ENCODE measurements at regions not wholly inside any gene's neighbourhood (a gene's known extent, or its start where the extent isn't known, plus 50 kb on each side); places are given as distances from the start of the nearest gene placed in this dataset.

DNA sequence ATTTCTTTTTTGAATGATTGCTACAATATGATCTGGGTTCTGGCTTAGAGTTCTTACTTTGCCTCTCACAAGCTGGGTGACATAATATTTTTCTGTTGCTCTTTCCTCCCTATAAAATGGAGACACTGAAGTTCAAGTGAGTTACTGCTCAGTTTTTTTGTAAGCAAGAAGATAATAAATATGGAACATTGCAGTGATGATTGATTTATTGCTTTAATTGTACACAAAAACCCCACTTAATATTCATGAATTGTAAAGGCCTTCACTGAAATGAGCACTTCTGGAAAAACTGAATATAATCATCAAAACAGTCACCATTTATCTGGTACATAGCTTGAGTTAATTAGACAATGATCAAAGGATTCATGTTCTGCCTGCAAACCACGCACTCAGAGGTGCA, 71.8 kb upstream of the NAP1L1 start:
- Mint-ChIP-seq H3K9me3 (no peaks in the 10 kb centered on the region), H3K27ac (peak overlapping the region; percentile 8), H3K27me3 (no peaks in the 10 kb centered on the region), H3K4me3 (no peak overlapping the region), H3K4me1 (peaks cover 29% of the 10 kb centered on the region), H3K36me3 (no peaks in the 10 kb centered on the region)
- DNase-seq (ENCODE audit: low spot score in 2 of 2) (no peak), ATAC-seq (ENCODE audit: low read depth) (no peak)

GRCh38 chr12:76155157-76155670, 70.7 kb upstream of the NAP1L1 start:
- ATAC-seq (ENCODE audit: low read depth) = no peak
- no peaks in the 10 kb centered on the region for H3K36me3 Mint-ChIP-seq

DNA sequence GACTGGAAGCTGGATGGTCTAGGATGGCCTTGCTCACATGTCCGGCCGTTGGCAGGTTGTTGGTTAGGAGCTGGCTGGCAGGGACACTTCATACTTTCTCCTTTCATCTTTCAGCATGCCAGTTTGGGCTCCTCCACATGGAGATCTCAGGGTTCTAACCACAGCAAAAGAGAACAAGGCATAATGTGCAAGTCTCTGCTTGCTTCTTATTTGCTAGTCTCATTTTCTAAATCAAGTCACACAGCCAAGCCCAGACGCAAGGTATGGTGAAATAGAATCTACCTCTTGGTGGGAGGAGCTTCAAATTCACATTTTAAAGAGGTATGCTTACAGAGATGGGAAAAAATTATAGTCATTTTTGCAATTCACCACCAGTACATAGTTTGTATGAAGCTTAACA, 69.1 kb upstream of the NAP1L1 start:
- peak overlapping the region; percentile 32 for H3K27ac Mint-ChIP-seq
- DNase-seq (ENCODE audit: low spot score in 2 of 2) (no peak), ATAC-seq (ENCODE audit: low read depth) (no peak)
- H3K4me3 Mint-ChIP-seq = no peak overlapping the region
- H3K4me1 Mint-ChIP-seq = peaks cover 17% of the 10 kb centered on the region
- H3K36me3 Mint-ChIP-seq = no peaks in the 10 kb centered on the region
- no peaks in the 10 kb centered on the region for H3K9me3 Mint-ChIP-seq
- no peaks in the 10 kb centered on the region for H3K27me3 Mint-ChIP-seq

More at GRCh38 chr12:76155157-76155670, 70.7 kb upstream of the NAP1L1 start:
- peak overlapping the region; percentile 19 for H3K27ac Mint-ChIP-seq
- peaks cover 26% of the 10 kb centered on the region for H3K4me1 Mint-ChIP-seq
- H3K27me3 Mint-ChIP-seq = no peaks in the 10 kb centered on the region
- H3K4me3 Mint-ChIP-seq = no peak overlapping the region
- no peak for DNase-seq (ENCODE audit: low spot score in 2 of 2)
- H3K9me3 Mint-ChIP-seq = no peaks in the 10 kb centered on the region

GRCh38 chr12:76152181-76152807, 67.8 kb upstream of the NAP1L1 start:
- Mint-ChIP-seq H3K27me3 (no peaks in the 10 kb centered on the region), H3K36me3 (no peaks in the 10 kb centered on the region), H3K4me1 (peaks cover 14% of the 10 kb centered on the region), H3K27ac (peak overlapping the region; percentile 37), H3K4me3 (peak overlapping the region; percentile 24), H3K9me3 (no peaks in the 10 kb centered on the region)
- no peak for DNase-seq (ENCODE audit: low spot score in 2 of 2)
- ATAC-seq (ENCODE audit: low read depth) = peak; percentile 63

DNA sequence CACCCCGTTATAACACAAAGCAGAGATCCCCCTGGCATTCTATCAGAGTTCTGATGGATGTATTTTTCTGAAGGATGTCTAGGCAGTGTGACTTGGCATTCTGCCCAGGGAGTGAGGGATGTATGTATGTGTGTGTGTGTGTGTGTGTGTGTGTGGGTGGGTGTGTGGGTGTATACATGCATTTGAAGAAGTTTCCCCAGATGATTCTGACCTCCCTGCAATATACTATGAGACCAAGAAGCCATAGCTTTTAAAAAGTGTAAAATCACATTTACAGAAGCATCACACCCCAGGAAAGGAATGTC, 59.7 kb upstream of the NAP1L1 start:
- no peak overlapping the region for H3K4me3 Mint-ChIP-seq

DNA sequence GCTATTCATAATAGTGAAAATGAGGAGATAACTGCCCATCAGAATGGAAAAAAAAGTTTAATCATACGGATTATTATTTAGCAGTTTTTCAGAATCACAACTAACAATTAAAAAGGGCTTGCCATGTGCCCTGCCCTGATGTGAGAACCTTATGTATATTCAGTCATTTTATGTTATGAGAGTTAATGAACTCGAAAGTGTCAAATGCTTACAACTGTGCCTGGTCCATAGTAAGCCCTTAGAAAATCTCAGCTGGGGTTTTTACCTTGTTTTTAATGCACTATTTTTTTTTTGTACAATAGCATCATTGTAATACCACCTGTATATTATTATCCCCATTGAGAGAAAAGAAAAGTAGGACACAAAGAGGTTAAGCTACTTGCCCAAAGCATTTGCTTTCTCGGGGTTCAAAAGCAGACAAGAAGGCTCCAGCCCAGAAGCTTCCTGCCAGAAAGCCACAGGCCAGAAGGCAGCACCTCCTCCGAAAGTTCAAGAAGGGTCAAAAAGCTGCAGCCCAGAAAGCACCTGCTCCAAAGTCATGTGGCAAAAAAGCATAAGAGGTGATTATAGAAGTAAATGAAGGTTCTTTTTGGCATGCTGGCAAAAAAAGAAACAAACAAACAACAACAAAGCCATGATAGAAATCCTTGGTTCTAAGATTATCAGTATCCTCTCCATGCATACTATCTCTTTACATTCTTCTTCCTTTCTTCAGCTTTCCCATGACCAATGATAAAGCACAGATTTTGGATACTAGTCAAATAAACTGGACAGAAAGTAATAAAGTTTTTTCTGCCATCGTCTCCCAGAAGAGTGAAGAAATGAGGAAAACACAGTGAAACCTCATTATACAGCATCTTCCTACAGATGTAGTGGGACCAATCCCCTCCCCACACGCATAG, 59.1 kb upstream of the NAP1L1 start:
- DNase-seq (ENCODE audit: low spot score in 2 of 2) (no peak), ATAC-seq (ENCODE audit: low read depth) (peak; percentile 92)
- Mint-ChIP-seq H3K4me1 (peaks cover 18% of the 10 kb centered on the region), H3K27me3 (no peaks in the 10 kb centered on the region), H3K27ac (peak overlapping the region; percentile 22), H3K9me3 (no peaks in the 10 kb centered on the region), H3K4me3 (no peak overlapping the region), H3K36me3 (no peaks in the 10 kb centered on the region)

More for the DNA sequence above, 59.7 kb upstream of the NAP1L1 start:
- Mint-ChIP-seq H3K27ac (peak overlapping the region; percentile 22), H3K36me3 (no peaks in the 10 kb centered on the region), H3K27me3 (no peaks in the 10 kb centered on the region), H3K9me3 (no peaks in the 10 kb centered on the region), H3K4me1 (peaks cover 18% of the 10 kb centered on the region)
- DNase-seq (ENCODE audit: low spot score in 2 of 2) (no peak), ATAC-seq (ENCODE audit: low read depth) (no peak)

DNA sequence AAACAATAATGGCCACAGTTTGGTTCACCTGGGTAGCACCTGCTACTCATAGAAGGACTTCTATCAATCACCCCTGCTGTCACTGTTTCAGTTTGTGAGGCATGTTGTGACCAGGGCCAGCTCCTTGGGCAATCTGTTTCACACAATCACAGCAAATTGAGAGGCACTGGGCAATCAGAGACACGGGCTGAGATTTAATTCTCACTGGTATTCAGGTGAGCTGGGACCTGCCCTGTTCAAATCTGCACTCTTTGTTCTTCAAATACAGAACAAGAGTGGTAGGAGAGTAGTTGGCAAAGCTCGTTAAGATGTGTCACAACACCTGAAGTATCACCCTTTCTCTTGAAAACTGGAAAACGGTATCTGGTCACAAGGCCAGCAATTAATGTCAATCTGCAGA, 57.8 kb upstream of the NAP1L1 start:
- H3K27me3 Mint-ChIP-seq = no peaks in the 10 kb centered on the region
- no peak overlapping the region for H3K4me3 Mint-ChIP-seq
- H3K9me3 Mint-ChIP-seq = peaks cover 2% of the 10 kb centered on the region
- no peak overlapping the region for H3K27ac Mint-ChIP-seq
- no peak for ATAC-seq (ENCODE audit: low read depth)
- peaks cover 6% of the 10 kb centered on the region for H3K36me3 Mint-ChIP-seq
- DNase-seq (ENCODE audit: low spot score in 2 of 2) = no peak
- peaks cover 15% of the 10 kb centered on the region for H3K4me1 Mint-ChIP-seq

DNA sequence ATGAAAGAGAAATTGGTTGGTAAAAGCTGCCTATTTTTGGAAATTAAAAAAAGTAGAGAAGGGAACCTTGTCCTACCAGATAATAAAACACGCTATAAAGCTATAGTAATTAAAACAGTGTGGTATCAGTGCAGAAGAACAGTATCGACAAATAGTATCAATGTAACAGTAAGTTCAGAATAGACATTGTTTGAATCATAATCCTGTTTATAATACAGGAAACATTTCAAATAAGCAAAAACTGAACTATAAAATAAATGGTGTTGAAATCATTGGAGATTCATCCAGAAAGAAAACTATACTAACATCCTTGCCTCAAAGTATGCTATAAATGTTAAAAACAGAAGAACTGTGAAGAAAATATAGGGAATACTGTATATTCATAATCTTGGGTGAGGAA, 54.2 kb upstream of the NAP1L1 start:
- no peak for ATAC-seq (ENCODE audit: low read depth)
- Mint-ChIP-seq H3K4me1 (peaks cover 7% of the 10 kb centered on the region), H3K9me3 (peaks cover 2% of the 10 kb centered on the region), H3K4me3 (no peak overlapping the region), H3K27me3 (no peaks in the 10 kb centered on the region), H3K36me3 (peaks cover 6% of the 10 kb centered on the region), H3K27ac (no peak overlapping the region)
- DNase-seq (ENCODE audit: low spot score in 2 of 2) = no peak

GRCh38 chr12:76137606-76138005, 53.1 kb upstream of the NAP1L1 start:
- H3K27ac Mint-ChIP-seq = no peak overlapping the region
- ATAC-seq (ENCODE audit: low read depth) (no peak), DNase-seq (ENCODE audit: low spot score in 2 of 2) (no peak)
- peaks cover 2% of the 10 kb centered on the region for H3K9me3 Mint-ChIP-seq
- H3K4me3 Mint-ChIP-seq = no peak overlapping the region
- peaks cover 6% of the 10 kb centered on the region for H3K36me3 Mint-ChIP-seq
- no peaks in the 10 kb centered on the region for H3K27me3 Mint-ChIP-seq
- no peaks in the 10 kb centered on the region for H3K4me1 Mint-ChIP-seq

DNA sequence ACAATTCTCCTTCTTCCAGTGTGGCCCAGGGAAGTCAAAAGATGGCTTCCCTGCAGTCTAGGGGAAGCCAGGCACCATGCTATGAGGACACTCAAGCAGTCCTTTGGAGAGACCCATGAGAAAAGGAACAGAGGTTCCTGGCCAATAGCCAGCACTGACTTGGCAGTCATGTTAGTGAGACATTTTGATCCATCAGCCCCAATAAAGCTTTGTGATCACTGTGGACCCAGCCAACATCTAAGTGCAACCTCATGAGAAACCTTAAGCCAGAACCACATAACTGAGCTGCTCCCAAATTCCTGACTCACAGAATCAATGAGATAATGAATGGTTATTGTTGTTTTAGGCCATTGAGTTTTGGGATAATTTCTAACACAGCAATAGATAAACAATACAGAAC, 51.0 kb upstream of the NAP1L1 start:
- Mint-ChIP-seq H3K27ac (no peak overlapping the region), H3K4me1 (no peaks in the 10 kb centered on the region), H3K4me3 (no peak overlapping the region), H3K27me3 (peaks cover 4% of the 10 kb centered on the region), H3K9me3 (peaks cover 2% of the 10 kb centered on the region), H3K36me3 (peaks cover 6% of the 10 kb centered on the region)
- ATAC-seq (ENCODE audit: low read depth) (no peak), DNase-seq (ENCODE audit: low spot score in 2 of 2) (no peak)
